BLaER1 treated with 17β-estradiol and CSF1 and Interleukin-3, amounts not matched to agents 10 nM and 100 nM (cell line): ENCODE measurements at regions not wholly inside any gene's neighbourhood (a gene's known extent, or its start where the extent isn't known, plus 50 kb on each side); places are given as distances from the start of the nearest gene placed in this dataset.
"Not testable (repeated sequence)": the region's sequence is repeated elsewhere in the genome, so short reads cannot be mapped to it uniquely, and the experiment has no call there.

Source experiments
- H3K27ac ChIP-seq, 11 experiments: shearing (Covaris generic); formaldehyde crosslinking; 2 replicates each; pipeline ENCODE4 v1.8.1; 2022
- H3K27me3 ChIP-seq, 11 experiments: shearing (Covaris generic); formaldehyde crosslinking; 2 replicates each; pipeline ENCODE4 v1.8.1; 2022
- H3K36me3 ChIP-seq, 11 experiments: shearing (Covaris generic); formaldehyde crosslinking; 2 replicates each; pipeline ENCODE4 v1.8.1; 2022
- H3K4me1 ChIP-seq, 10 experiments: shearing (Covaris generic); formaldehyde crosslinking; 2 replicates each; pipeline ENCODE4 v1.8.1; 2022
- H3K4me2 ChIP-seq, 11 experiments: shearing (Covaris generic); formaldehyde crosslinking; 2 replicates each; pipeline ENCODE4 v1.8.1; 2022
- H3K4me3 ChIP-seq, 10 experiments: shearing (Covaris generic); formaldehyde crosslinking; 2 replicates each; pipeline ENCODE4 v1.8.1; 2022
- H3K9ac ChIP-seq, 11 experiments: shearing (Covaris generic); formaldehyde crosslinking; 2 replicates each; pipeline ENCODE4 v1.8.1; 2022
- H3K9me3 ChIP-seq, 11 experiments: shearing (Covaris generic); formaldehyde crosslinking; replicated peaks in 1 of 11; 2 replicates each; pipeline ENCODE4 v1.8.1; 2022
- H4K20me1 ChIP-seq, 11 experiments: shearing (Covaris generic); formaldehyde crosslinking; 2 replicates each; pipeline ENCODE4 v1.8.1; 2022
- Cebpa-rat ChIP-seq, 11 experiments: shearing (Covaris generic); IDR thresholded peaks; 2 replicates each; pipeline ENCODE4 v1.8.1; 2022

DNA sequence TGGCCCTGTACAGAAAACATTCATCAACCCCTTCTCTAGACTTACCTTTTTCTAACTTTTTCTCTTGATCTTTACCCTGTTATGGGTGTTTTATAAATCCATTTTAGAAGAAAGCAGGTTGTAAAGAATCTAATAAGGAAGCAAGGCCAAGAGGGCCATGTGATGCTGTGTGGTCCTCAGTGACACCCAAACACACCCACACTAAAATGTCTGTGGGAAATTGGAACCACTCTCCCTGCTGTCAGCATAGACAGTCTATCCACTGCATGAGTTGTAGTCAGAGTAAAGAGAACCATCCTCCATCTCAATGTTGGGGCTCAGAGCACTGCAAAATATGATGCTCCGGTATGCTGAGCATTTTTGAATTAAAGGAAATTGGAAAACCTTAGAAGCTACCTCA is 235.5 kb downstream of the SKIDA1 start:
- TF ChIP-seq Cebpa-rat (IDR thresholded peaks at IDR 0.05): no peak
- H3K9me3 ChIP-seq: peaks cover 7 to 21% (median 17%) of the 10 kb centered on the region in 11 experiments
- no peak overlapping the region for H3K4me2 ChIP-seq
- no peak overlapping the region for H3K9ac ChIP-seq
- no peaks in the 10 kb centered on the region for H3K27me3 ChIP-seq
- H3K4me3 ChIP-seq: no peak overlapping the region
- H3K4me1 ChIP-seq: peaks cover 0 to 6% (median 0%) of the 10 kb centered on the region in 10 experiments; a peak in 2 of 20 replicates
- no peak overlapping the region for H3K27ac ChIP-seq
- H4K20me1 ChIP-seq: no peaks in the 10 kb centered on the region
- no peaks in the 10 kb centered on the region for H3K36me3 ChIP-seq

DNA sequence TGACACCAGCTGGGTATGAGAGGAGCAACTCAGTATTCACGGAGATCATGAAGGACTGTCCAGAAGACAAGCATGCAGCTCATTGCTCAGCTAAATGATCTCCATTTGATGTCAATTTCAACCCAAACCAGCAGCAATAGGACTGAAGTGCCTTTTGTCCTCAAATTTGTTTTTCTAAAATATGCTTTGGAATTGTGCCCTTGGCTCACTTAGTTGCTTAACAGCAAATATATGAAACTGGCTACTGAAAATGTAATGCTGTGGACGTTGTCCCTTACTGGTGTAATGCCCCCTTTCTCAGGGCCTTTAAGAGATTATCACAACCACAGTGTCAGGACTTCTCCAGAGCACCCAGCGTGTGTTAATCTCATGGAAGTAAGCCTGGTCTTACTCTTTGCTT is 236.2 kb downstream of the SKIDA1 start:
- no peak for TF ChIP-seq Cebpa-rat (IDR thresholded peaks at IDR 0.05)
- no peak overlapping the region for H3K9ac ChIP-seq
- no peak overlapping the region for H3K4me3 ChIP-seq
- peaks cover 0 to 6% (median 0%) of the 10 kb centered on the region in 10 experiments; a peak in 2 of 20 replicates for H3K4me1 ChIP-seq
- no peak overlapping the region for H3K27ac ChIP-seq
- H3K9me3 ChIP-seq: peaks cover 7 to 21% (median 17%) of the 10 kb centered on the region in 11 experiments
- H3K27me3 ChIP-seq: no peaks in the 10 kb centered on the region
- H3K4me2 ChIP-seq: no peak overlapping the region
- no peaks in the 10 kb centered on the region for H4K20me1 ChIP-seq
- no peaks in the 10 kb centered on the region for H3K36me3 ChIP-seq

DNA sequence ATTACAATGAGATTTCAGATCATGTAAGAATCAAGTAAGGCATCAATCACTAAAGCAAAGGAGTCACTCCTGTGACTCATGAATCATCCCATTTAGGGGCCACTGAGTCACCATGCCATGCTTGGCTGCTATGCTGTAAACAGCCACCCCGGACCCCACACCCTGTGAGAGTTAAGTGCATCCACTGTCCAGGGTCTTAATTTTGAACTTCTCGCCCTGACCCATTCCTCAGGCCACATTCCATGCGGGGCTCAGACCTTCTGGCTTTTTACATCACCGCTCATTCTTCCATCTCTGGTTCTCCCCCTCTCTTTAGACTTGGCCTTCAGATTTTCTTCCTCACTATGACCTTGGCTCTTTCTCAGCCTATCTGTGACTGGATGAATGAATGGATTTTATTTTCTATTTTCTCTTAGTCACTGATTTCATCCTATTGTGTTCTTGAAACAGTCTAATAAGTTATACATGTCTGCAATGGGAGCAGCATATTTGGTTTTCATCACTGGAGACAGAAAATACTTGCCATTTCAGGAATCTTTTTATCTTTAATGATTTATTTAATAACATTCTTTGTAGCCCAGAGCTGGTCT is 239.6 kb downstream of the SKIDA1 start:
- no peaks in the 10 kb centered on the region for H3K36me3 ChIP-seq
- H3K27ac ChIP-seq: no peak overlapping the region
- H3K9ac ChIP-seq: no peak overlapping the region
- H3K4me2 ChIP-seq: no peak overlapping the region
- no peaks in the 10 kb centered on the region for H3K27me3 ChIP-seq
- TF ChIP-seq Cebpa-rat (IDR thresholded peaks at IDR 0.05): no peak
- H3K9me3 ChIP-seq: peaks cover 7 to 21% (median 17%) of the 10 kb centered on the region in 11 experiments
- H3K4me1 ChIP-seq: no peaks in the 10 kb centered on the region
- H3K4me3 ChIP-seq: no peak overlapping the region
- no peaks in the 10 kb centered on the region for H4K20me1 ChIP-seq

DNA sequence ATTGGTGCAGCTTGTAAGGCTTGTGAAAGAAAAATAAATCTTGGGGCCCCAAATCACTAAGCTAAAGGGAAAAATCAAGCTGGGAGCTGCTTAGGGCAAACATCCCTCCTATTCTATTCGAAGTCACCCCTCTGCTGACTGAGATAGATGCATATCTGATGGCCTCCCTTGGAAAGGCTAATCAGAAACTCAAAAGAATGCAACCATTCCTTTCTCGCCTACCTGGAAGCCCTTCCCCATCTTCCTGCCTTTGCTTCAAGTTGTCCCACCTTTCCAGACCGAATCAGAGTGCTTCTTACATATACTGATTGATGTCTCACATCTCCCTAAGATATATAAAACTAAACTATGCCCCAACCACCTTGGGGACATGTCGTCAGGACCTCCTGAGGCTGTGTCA is 240.3 kb downstream of the SKIDA1 start:
- Histone ChIP-seq H3K4me1 (no peaks in the 10 kb centered on the region), H3K9me3 (peaks cover 7 to 21% (median 17%) of the 10 kb centered on the region in 11 experiments), H3K27ac (no peak overlapping the region), H4K20me1 (no peaks in the 10 kb centered on the region), H3K9ac (no peak overlapping the region), H3K4me2 (no peak overlapping the region), H3K36me3 (no peaks in the 10 kb centered on the region), H3K4me3 (no peak overlapping the region), H3K27me3 (no peaks in the 10 kb centered on the region)
- no peak for TF ChIP-seq Cebpa-rat (IDR thresholded peaks at IDR 0.05)

DNA sequence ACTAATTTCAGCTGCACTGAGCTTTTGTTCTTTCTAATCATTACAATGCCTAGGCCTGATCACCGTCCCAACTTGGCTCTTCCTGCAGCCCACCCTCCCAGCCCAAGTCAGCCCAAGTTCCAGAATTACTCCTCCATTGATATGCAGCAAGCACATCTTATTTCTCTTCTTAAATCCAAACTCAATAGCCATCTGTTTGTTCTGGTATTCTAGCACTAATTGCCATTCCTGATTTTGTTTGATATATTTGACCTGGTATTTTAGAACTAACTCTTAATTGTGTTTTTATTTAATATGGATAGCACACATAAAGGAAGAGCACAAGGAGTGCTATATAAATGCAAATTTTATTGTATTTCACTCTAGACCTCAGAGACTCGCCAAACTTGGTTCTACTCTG is 241.2 kb downstream of the SKIDA1 start:
- Histone ChIP-seq H3K36me3 (no peaks in the 10 kb centered on the region), H4K20me1 (no peaks in the 10 kb centered on the region), H3K4me2 (no peak overlapping the region), H3K27ac (no peak overlapping the region), H3K27me3 (no peaks in the 10 kb centered on the region), H3K4me1 (no peaks in the 10 kb centered on the region), H3K9ac (no peak overlapping the region), H3K4me3 (no peak overlapping the region), H3K9me3 (peaks cover 7 to 21% (median 17%) of the 10 kb centered on the region in 11 experiments)
- no peak for TF ChIP-seq Cebpa-rat (IDR thresholded peaks at IDR 0.05)

DNA sequence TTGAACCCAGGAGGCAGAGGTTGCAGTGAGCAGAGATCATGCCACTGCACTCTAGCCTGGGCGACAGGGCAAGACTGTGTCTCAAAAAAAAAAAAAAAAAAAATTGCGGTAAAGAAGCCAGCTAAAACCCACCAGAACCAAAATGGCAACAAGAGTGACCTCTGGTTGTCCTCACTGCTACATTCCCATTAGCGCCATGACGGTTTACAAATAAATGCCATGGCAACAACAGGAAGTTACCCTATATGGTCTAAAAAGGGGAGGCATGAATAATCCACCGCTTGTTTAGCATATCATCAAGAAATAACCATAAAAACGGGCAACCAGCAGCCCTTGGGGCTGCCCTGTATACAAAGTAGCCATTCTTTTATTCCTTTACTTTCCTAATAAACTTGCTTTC is 242.4 kb downstream of the SKIDA1 start:
- not testable (repeated sequence) for H3K9ac ChIP-seq, H4K20me1 ChIP-seq, H3K4me2 ChIP-seq, H3K4me3 ChIP-seq, H3K36me3 ChIP-seq, H3K27me3 ChIP-seq, H3K4me1 ChIP-seq, H3K27ac ChIP-seq
- H3K9me3 ChIP-seq: peaks cover 7 to 18% (median 15%) of the 10 kb centered on the region in 11 experiments

DNA sequence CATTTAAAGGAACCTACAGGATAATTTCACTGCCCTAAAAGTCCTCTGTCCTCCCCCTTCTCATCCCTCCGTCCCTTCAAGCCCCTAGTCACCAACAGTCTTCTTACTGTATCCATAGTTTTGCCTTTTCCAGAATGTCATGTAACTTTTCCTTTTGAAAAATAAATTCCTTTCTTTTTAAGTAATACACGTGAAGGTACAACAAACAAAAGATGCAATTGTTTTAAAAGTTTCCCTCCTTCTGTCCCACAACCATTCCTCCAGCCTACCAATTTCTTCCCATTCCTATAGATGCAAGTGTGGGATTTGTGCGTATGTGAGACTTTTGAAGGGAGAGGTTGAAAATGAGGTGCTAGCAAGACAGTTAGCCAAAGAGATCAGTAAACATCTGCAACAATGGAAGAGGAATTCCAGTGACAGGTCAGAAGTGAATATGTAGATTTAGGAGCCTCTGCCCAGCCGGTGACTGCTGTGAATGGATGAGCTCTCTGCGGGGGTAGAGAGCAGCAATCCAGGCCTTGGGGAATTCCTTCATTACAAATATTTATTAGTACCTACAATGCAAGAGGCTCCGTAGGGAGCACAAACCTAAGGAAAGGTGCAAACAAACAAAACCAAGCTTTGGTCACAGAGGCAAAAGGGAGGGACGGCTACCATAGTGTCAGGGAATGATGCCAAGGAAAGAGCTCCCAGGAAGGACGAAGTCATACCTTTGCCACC is 243.6 kb downstream of the SKIDA1 start:
- no peak for TF ChIP-seq Cebpa-rat (IDR thresholded peaks at IDR 0.05)
- H3K27ac ChIP-seq: no peak overlapping the region
- no peak overlapping the region for H3K4me3 ChIP-seq
- H3K27me3 ChIP-seq: no peaks in the 10 kb centered on the region
- H3K4me2 ChIP-seq: no peak overlapping the region
- H4K20me1 ChIP-seq: no peaks in the 10 kb centered on the region
- H3K4me1 ChIP-seq: no peaks in the 10 kb centered on the region
- H3K9me3 ChIP-seq: peaks cover 0 to 9% (median 4%) of the 10 kb centered on the region in 11 experiments; a peak in 19 of 22 replicates
- no peaks in the 10 kb centered on the region for H3K36me3 ChIP-seq
- H3K9ac ChIP-seq: no peak overlapping the region

DNA sequence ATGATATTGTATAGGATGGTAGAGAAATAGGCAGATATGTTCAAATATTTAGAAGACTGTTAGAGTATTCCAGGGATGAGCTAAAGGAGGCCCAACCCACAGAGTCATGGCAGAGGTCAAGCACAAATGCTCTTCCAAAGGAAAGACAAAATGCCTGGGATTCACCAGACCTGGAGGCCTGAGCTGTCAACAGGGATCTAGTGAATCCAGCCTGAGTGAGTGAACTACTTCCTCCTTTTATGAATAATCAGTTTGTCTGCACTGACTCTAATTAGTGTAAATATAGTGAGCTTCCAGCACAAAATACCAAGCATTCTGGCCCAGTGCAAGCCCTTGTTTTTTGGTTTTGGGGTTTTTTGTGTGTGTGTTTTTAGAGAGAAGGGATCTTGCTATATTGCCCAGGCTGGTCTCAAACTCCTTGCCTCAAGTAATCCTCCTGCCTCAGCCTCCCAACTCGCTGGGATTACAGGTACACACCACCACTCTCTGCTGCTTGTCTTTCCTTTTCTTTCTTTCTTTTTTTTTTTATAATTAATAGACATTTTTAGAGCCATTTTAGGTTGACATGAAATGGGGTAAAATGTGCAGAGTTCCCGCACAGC is 244.4 kb downstream of the SKIDA1 start:
- no peak for TF ChIP-seq Cebpa-rat (IDR thresholded peaks at IDR 0.05)
- no peaks in the 10 kb centered on the region for H4K20me1 ChIP-seq
- no peaks in the 10 kb centered on the region for H3K4me1 ChIP-seq
- no peak overlapping the region for H3K9ac ChIP-seq
- 0 out of 22 replicates have a peak, but pooled peaks cover 0 to under 1% (median 0%) of the 10 kb centered on the region in 11 experiments for H3K9me3 ChIP-seq
- no peaks in the 10 kb centered on the region for H3K36me3 ChIP-seq
- H3K27me3 ChIP-seq: no peaks in the 10 kb centered on the region
- no peak overlapping the region for H3K27ac ChIP-seq
- no peak overlapping the region for H3K4me2 ChIP-seq
- no peak overlapping the region for H3K4me3 ChIP-seq

DNA sequence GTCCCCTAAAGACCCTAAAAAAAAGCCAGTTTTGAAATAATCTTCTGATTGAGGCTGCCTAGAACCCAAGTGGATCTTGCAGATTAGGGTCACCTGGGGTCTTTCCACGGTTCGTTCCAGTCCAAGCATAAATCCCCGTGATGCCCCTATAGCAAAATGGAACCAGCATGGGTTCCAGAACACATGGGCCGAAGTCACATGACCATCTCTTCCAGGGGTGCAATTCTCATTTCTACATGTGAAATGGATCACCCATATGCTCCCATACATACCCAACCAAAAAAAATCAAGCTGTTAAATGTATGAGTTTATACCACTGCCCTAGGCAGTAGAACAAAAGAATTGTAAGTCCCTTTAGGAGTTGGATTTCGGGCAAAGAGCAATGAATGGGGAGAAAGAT is 245.4 kb downstream of the SKIDA1 start:
- H3K4me2 ChIP-seq: no peak overlapping the region
- H3K9ac ChIP-seq: no peak overlapping the region
- no peaks in the 10 kb centered on the region for H3K27me3 ChIP-seq
- no peak overlapping the region for H3K27ac ChIP-seq
- no peak for TF ChIP-seq Cebpa-rat (IDR thresholded peaks at IDR 0.05)
- no peaks in the 10 kb centered on the region for H3K36me3 ChIP-seq
- peaks cover 0 to 6% (median 0%) of the 10 kb centered on the region in 11 experiments; a peak in 5 of 22 replicates for H3K9me3 ChIP-seq
- no peaks in the 10 kb centered on the region for H4K20me1 ChIP-seq
- no peaks in the 10 kb centered on the region for H3K4me1 ChIP-seq
- H3K4me3 ChIP-seq: no peak overlapping the region

DNA sequence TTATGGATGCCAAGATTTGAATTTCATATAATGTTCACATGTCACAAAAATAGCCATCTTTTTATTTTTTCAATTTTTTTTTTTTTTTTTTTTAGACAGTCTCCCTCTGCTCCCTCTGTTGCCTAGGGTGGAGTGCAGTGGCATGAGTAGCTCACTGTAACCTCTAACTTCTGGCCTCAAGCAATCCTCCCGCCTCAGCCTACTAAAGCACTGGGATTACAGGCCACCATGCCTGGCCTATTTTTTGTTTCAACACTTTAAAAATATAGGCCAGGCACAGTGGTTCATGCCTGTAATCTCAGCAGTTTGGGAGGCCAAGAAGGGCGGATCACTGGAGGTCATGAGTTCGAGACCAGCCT is 246.3 kb downstream of the SKIDA1 start:
- TF ChIP-seq Cebpa-rat (IDR thresholded peaks at IDR 0.05): no peak
- Histone ChIP-seq H3K4me3 (no peak overlapping the region), H3K27me3 (no peaks in the 10 kb centered on the region), H3K4me1 (no peaks in the 10 kb centered on the region), H3K27ac (no peak overlapping the region), H3K36me3 (no peaks in the 10 kb centered on the region), H3K4me2 (no peak overlapping the region), H4K20me1 (no peaks in the 10 kb centered on the region), H3K9ac (no peak overlapping the region), H3K9me3 (peaks cover 0 to 8% (median 0%) of the 10 kb centered on the region in 11 experiments; a peak in 5 of 22 replicates)
